ENCODE measurements at regions not wholly inside any gene's neighbourhood (a gene's known extent, or its start where the extent isn't known, plus 50 kb on each side); places are given as distances from the start of the nearest gene placed in this dataset.
"Not testable (repeated sequence)": the region's sequence is repeated elsewhere in the genome, so short reads cannot be mapped to it uniquely, and the experiment has no call there.

DNA sequence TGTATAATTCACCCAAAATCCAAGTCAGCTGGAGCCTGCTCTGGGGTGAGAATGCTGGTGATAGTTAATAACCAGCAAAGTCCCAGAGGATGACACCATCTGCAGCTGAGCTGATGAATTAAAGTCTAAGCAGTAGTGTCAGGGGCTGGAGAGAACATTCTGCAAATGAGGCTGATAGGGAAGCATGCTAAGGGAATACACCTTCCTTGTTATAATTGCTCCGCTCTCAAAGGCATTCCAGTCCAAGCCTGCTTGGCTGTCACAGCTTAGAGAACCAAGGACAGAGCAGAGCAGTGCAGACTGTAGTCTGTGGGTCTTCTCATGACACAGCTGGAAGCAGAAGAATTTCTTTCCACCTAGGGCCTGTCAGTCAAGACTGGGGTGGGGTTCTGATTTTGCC lies 283.1 kb downstream of the SIPA1L2 start:
- no peak for DNase-seq (ENCODE audit: low spot score)

DNA sequence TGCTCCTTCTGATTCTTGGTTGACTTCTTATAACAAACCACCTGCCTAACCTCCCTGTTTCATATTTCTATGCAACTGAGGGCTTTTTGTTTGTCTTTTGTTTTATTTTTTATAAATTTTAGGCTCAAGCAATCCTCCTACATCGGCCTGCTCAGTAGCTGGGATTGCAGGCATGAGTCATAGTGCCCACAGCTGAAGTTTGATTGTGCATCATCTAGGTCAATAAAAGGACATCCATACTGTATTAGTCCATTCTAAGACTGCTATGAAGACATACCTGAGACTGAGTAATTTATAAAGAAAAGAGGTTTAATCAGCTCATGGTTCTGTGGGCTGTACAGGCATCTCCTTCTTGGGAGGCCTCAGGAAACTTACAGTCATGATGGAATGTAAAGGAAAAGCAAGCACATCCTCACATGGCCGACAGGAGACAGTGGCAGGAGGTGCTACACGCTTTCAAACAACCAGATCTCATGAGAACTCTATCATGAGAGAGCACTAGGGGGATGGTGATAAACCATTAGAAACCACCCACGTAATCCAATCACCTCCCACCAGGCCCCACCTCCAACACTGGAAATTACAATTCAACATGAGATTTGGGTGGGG lies 285.0 kb downstream of the SIPA1L2 start:
- DNase-seq (ENCODE audit: low spot score) = no peak

GRCh38 chr1:232344186-232344585 lies 285.7 kb downstream of the SIPA1L2 start:
- DNase-seq (ENCODE audit: low spot score) = not testable (repeated sequence)

DNA sequence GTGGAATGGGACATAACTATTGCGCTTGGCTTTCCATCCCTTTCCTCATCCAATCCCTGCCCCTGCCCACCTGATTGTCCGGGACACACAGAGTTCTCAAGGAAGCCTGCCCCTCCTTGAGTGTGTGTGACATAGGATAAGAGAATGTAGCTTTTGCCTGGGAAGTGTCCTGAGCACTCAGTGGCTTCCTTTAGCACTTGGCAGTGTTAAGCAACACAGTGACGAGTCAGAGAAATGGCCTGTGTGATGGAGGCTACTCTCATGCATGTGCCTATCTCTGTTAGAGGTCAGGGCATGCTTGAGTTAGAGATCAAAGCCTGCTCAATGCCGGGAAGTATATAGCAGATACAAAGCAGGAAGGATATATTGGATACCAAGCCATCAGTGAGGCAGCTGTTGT lies 289.5 kb downstream of the SIPA1L2 start:
- DNase-seq (ENCODE audit: low spot score) = no peak

DNA sequence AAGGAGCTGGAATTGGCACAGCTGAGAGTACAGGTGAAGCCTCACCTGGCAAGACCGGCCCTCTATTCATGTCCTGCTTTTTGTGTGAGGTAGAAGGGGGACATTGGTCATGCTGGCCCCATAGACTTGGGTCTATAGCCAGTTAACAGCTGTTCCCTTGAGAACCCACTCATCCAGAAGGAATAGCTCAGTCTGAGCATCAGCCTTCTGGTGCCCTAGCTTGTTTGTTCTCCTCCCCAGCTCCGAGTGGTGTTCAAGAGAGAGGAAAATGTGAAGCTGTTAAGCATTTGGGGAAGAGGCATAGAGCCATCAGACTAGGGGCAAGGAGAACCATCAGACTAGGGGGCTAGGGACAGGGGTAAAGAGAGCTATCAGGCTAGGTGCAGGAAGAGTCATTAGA lies 290.9 kb downstream of the SIPA1L2 start:
- DNase-seq (ENCODE audit: low spot score) = no peak

GRCh38 chr1:232335741-232336293 lies 294.1 kb downstream of the SIPA1L2 start:
- DNase-seq (ENCODE audit: low spot score) = no peak

GRCh38 chr1:232335261-232335660 lies 294.7 kb downstream of the SIPA1L2 start:
- no peak for DNase-seq (ENCODE audit: low spot score)

GRCh38 chr1:232334811-232335210 lies 295.1 kb downstream of the SIPA1L2 start:
- no peak for DNase-seq (ENCODE audit: low spot score)

- no peak for DNase-seq (ENCODE audit: low spot score)
Measured at GRCh38 chr1:232334246-232334645, 295.7 kb downstream of the SIPA1L2 start.

DNA sequence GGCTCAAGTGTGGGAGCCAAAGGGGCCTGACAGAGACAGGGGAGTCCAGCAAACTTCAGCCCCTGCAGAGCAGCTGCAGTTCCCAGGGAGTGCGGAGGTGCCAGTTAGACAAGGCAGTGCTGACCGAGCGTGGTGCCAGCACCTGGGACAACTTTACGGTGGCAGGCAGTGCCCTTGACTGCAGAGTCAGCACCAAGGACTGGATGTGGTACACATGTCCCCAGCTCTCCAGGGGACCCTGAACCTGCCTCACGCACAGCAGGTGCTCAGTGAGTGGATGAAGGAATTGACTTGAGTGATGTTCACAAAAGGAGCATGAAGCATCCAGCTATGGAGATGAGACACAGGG lies 296.5 kb downstream of the SIPA1L2 start:
- no peak for DNase-seq (ENCODE audit: low spot score)

DNA sequence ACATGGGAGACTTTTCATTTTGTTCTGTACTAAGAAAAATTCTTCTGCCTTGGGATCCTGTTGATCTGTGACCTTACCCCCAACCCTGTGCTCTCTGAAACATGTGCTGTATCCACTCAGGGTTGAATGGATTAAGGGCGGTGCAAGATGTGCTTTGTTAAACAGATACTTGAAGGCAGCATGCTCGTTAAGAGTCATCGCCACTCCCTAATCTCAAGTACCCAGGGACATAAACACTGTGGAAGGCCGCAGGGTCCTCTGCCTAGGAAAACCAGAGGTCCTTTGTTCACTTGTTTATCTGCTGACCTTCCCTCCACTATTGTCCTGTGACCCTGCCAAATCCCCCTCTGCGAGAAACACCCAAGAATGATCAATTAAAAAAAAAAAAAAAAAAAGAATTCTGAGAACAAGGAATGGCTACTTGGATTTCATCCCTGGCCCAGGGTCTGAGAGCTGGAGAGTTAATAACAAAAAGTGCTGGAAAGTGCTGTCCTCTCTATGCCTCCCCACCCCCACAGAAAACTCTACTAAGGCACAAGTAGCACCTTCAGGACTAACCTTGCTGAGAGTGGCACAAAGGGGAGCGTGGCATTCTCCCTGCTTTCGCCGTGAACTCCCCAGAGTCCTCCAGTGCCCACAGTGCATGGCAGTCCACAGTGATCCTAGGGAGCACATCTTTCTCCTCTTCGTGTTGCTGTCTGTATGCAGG lies 297.1 kb downstream of the SIPA1L2 start:
- not testable (repeated sequence) for DNase-seq (ENCODE audit: low spot score)

DNA sequence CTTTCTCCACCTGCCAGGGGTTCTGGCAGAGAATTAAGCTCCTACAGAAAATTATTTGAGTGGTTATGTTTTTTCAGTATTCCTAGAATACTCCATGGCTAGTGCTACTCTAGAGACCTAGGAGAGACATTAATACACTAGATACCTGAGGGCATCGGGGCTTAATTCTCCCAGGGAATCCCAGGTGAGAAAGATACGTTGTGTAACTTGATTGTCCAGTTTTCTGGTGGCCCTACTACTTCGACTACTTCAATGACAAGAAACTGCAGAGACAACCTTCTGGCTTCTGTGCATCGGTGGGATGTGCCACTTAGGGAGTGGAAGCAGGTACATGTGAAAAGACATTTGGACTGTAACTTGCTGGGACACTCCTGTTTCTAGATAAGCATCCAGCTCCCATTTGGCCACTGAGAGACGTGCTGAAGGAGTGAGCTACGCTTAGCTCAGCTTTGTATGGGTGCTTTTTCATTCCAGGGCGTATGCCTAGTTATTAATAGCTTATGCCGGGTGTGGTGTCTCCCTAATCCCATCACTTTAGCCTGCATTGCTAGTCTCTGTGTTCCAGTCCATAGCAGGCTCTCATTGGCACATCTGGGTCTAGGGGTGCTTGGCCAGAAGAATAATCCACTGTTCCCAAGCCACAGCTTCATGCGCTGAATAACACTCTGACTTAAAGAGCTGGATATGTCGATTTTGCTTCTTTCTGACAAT lies 300.7 kb downstream of the SIPA1L2 start:
- DNase-seq (ENCODE audit: low spot score) = no peak

GRCh38 chr1:232328486-232329102 lies 301.3 kb downstream of the SIPA1L2 start:
- no peak for DNase-seq (ENCODE audit: low spot score)

DNA sequence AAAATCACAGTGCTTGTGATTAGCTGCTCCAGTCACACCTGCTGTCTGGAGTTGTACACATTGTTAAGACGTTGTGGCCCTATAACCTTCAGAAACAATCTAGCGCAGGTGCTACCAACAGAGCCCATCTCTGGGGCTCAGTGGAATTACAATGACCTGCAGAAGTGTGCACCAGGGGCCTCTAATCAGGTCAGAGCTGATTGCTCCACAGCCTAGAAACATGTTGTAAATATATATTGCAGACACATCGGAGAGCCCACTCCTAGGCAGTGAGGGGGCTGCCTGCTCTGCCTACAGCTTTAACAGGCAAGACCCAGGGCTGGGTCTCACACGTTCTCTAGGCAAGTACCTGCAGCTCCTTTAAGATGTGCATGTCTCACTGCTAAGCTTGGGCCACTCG lies 302.0 kb downstream of the SIPA1L2 start:
- no peak for DNase-seq (ENCODE audit: low spot score)

DNA sequence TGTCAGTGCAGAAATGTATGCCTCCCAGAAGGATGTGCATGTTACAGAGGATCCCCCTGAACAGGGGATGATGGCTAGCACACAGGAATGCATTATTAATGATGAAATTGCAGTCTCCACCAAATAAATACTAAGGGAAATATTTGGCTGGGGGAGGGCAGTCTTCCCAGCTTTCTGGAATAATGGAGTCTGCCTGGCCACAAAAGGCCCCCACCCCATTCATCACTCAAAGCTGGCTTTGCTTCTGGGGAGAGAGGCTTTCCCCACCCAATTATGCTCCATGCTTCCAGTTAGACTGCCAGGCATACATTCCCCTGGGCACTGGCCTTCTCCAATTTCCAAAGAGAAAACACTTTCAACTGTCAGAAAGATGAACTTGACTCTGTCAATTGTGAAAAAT lies 302.7 kb downstream of the SIPA1L2 start:
- no peak for DNase-seq (ENCODE audit: low spot score)

DNA sequence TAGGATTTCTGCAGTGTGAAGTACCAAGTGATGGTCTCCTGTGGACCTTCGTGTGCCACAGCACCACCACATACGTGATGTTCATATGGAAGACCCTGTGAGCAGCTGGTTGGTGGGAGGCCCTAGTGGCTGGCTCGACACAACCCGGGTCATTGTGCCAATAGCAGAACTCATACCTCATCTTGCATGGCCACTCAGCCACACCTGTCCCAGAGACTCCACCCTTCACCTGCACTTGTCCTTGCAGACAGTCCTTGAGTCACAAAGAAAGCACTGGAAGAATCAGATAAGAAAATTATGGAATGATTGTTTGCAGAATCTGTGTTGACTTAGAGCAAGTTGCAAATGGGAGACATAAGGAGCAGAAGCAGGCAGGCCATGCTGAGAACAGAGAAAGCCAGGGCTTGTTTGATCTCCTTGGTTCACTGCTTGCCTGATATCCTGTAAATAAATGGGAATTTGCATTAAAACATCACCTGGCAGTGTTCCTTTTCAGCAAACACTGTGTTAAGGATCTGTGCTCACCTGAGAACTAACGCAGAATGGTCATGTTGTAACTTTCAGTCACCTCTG lies 307.7 kb downstream of the SIPA1L2 start:
- DNase-seq (ENCODE audit: low spot score) = peak; percentile 39

DNA sequence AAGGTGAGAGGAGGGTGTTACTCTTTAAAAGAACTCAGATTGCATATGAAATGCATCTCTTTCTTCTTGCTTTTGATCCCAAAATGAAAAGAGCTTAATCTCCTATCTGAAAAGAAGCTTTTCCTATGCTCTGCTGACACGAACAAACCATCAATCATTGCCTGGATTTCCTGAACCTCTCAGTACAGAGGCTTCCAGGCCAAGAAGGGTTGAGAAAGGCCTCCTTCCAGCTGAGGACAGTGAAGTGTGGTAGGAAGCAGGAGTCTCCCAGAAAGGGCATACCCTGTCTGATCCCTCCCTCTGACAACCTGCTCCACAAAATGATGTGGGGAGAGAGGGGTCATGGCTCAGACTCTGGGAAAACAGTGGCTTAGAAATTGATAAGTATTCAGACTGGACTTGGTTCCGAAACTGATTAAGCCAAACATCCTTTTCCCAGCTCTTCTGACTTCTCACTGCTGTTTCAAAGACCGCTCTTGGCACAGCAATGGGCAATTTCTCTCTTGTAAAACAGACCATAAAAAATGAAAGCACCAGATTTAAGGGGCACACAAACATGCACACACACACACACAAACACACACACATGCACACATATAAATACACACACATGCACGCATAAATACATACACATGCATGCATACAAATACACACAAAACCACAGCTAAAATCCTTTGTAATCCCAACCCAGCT lies 310.3 kb downstream of the SIPA1L2 start:
- DNase-seq (ENCODE audit: low spot score) = no peak

- DNase-seq (ENCODE audit: low spot score) = no peak
Measured at GRCh38 chr1:232319072-232319471, 310.9 kb downstream of the SIPA1L2 start.

DNA sequence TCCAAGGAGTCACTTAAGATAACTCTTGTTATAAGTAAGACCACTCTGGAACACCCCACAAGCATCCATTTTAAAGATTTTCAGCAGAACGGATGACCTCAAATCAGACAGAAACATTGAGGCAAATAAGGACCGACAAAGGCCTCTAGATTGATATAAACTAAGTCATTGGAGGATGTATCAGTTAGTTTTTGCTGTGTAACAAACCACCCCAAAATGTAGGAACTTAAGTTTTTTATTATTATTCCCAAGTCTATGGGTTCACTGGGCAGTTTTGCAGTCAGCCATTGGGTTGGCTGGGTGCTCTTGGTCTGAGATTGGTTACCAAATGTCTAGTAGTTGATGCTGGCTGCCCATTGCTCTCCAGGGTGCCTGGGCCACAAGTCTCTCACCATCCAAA lies 311.8 kb downstream of the SIPA1L2 start:
- no peak for DNase-seq (ENCODE audit: low spot score)

DNA sequence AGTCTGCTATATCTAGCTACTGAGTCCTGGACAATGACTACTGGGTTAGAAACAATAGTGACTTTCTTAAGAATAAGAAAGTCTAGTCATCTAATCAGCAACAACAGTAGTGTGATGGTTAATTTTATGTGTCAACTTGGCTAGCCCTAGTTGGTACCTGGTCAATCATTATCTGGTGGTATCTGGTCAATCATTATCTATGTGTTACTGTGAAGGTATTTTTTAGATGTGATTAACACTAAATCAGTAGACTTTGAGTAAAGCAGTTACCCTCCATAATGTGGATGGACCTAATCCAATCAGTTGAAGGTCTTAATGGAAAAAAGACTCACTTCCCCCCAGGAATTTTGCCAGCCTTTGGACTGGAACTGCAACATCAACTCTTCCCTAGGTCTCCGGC lies 312.6 kb downstream of the SIPA1L2 start:
- no peak for DNase-seq (ENCODE audit: low spot score)

DNA sequence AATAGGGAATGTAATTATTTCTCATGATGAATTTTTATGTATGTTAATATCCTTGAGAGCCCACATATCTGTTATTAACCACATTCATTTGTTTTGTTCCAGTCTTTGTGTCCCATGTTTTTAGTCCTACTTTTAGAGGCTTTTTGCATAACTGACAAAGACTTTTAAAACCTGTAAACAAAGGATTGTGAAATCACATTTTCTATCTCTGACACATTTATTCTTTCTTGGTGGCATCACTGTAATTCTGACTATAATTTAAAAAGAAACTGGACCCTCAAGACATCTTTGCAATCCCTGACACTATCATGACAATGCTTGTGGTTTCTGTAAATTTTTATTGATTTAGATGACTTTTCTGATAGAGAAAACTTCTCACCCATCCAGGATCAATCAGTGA lies 313.1 kb downstream of the SIPA1L2 start:
- no peak for DNase-seq (ENCODE audit: low spot score)

- not testable (repeated sequence) for DNase-seq (ENCODE audit: low spot score)
Measured at GRCh38 chr1:232313876-232314275, 316.1 kb downstream of the SIPA1L2 start.

Data from LoVo (cell line).